ENCODE measurements at regions not wholly inside any gene's neighbourhood (a gene's known extent, or its start where the extent isn't known, plus 50 kb on each side); places are given as distances from the start of the nearest gene placed in this dataset.
"Not testable (repeated sequence)": the region's sequence is repeated elsewhere in the genome, so short reads cannot be mapped to it uniquely, and the experiment has no call there.

DNA sequence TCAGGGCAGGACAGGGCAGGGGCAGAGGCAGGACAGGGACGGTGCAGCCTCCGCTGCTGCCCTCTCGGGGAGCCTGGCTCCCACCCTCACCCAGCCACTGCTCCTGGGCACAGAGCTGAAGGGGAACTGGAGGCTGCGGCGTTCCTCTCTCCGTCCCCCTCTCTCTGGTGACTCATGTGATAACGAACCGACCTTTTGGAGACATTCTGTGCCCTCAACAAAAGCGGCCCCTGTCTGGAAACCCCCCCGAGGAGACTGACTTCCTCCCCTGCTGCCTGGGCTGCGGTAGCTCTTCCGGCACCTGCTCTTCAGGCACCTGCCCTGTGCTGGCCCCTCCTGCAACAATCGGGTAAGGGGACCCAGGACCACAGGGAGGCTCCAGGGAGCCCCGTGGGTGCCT lies 5419.6 kb upstream of the TPTE start:
- H3K4me3 Mint-ChIP-seq, result peak overlapping the region; percentile 46
- H3K36me3 Mint-ChIP-seq (ENCODE audit: low read depth); H3K4me1 Mint-ChIP-seq (ENCODE audit: low read depth); H3K9me3 Mint-ChIP-seq; H3K27me3 Mint-ChIP-seq (ENCODE audit: low read depth); intact Hi-C loops (cut with micrococcal nuclease); CTCF ChIA-PET: not testable (repeated sequence)
- H3K27ac Mint-ChIP-seq, result peak overlapping the region; percentile 72
- peak; percentile 90 for DNase-seq

DNA sequence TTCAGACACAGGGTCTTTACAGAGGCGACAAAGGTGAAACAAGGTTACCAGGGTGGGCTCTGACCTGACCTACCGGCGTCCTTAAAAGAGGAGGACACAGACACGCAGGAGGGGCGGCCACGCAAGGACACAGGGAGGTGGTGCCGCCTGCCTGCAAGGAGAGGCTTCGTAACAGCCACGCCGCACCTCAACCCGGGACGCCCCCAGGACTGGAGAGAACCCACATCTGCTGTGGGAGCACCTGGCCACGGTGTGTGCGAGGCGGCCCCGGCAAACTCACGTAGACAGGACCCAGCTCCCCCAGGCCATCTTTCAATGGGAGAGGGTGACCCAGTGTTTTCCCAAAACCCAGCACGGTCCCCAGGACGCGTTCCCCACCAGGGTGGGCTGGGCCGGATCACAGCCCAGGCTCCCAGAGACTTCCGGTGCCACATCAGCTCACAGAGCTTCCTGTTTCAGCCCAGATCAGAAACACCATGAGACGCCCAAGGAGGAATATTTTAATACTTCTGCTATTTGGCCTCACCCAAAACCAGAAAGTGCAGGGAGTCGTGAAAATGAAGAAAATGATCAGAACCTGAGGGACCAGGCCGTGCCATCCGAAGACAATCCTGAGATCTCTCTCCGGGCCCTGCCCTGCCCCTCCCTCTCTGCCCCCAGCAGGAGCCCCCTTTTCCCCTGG lies 5417.4 kb upstream of the TPTE start:
- peak overlapping the region; percentile 80 for H3K4me3 Mint-ChIP-seq
- CTCF ChIA-PET; H3K4me1 Mint-ChIP-seq (ENCODE audit: low read depth); intact Hi-C loops (cut with micrococcal nuclease); H3K9me3 Mint-ChIP-seq; H3K27me3 Mint-ChIP-seq (ENCODE audit: low read depth); H3K36me3 Mint-ChIP-seq (ENCODE audit: low read depth): not testable (repeated sequence)
- peak overlapping the region; percentile 97 for H3K27ac Mint-ChIP-seq
- peak; percentile 62 for DNase-seq

DNA sequence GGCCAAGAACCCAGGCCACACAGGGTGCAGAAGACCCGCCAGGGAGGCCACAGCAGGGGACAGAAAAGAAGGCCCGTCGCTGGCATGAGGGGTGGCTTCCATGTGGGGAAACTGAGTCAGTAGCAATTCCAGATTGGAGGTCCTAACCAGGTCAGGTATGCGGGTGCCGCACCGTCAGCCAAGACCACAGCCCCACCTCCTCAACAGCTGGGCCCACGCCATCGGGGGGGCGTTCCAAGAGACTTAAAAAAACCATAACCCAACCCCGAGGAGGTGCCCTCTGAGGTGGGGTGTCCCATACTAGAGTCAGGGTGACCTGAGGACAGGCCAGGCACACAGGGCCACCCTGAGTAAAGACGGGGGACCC lies 5416.8 kb upstream of the TPTE start:
- H3K36me3 Mint-ChIP-seq (ENCODE audit: low read depth); intact Hi-C loops (cut with micrococcal nuclease); H3K9me3 Mint-ChIP-seq; DNase-seq; H3K27me3 Mint-ChIP-seq (ENCODE audit: low read depth); H3K4me3 Mint-ChIP-seq; H3K4me1 Mint-ChIP-seq (ENCODE audit: low read depth); CTCF ChIA-PET: not testable (repeated sequence)
- peak overlapping the region; percentile 50 for H3K27ac Mint-ChIP-seq

DNA sequence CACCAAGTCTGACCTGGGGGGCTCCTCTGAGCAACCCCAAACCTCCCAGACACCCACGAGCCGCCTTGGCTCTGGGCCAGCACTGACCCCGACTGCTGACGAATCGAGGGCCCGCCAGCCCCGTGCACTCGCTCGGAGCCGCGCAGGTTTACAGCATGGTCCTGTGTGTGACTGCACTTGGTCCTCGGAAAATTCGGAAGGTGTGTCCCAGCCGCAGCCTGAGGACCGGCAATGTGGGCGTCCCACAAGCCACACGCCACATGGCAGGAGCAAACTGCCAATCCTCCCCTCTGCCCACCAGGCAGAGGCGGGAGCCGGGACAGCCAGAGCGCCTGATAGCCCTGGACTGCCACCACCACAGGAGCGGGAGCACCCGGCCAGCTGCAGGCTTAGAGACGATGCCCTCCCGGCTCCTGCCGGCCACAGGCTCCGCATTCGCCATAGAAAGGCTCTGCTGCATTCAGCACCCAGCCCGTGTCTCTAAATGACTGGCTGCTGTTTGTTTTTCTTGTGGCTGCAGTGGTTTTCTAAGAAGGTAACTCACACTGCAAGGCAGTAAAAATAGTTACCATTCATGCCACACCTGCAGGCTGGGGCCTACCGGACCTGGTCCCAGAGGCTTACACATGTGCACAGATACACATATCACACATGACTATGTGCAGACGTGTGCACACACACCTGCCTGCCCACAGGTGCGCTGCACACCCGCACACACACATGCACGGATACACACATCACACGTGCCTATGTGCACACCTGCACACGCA lies 5415.3 kb upstream of the TPTE start:
- H3K9me3 Mint-ChIP-seq; H3K27me3 Mint-ChIP-seq (ENCODE audit: low read depth); intact Hi-C loops (cut with micrococcal nuclease); H3K4me1 Mint-ChIP-seq (ENCODE audit: low read depth); CTCF ChIA-PET; H3K36me3 Mint-ChIP-seq (ENCODE audit: low read depth); H3K27ac Mint-ChIP-seq; H3K4me3 Mint-ChIP-seq: not testable (repeated sequence)
- peak; percentile 17 for DNase-seq

DNA sequence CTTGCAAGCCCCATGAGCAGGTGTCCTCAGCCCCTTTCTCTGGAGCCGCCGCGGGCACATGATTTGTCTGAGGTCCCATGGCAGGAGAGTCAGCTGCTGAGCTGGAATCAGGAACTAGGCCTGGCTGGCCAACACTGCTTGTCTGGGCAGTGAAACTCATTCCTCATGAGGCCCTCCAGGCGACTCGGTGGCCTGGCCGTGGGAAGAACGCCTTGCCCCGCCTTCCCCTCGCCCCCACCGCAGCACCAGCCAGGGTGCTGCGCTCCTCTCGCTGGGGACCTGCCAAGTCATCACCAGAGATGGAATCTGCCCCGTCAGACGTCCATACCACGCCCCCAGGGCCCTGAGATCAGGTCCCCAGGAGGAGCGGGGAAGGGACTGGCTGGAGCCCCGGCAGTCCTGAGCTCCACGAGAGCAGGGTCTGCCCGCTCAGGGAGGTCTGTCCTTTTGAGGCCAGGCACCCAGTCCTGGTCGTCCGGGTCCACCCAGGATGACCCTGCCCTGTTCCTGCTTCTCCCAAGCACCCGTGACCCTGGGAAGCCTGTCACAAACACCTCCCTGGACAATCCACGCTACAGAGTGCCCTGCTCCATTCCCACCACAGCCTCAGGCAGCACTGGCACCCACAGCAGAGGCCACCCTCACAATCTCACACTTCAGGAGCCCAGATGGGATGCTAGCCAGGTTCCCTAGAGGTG lies 5414.5 kb upstream of the TPTE start:
- H3K4me1 Mint-ChIP-seq (ENCODE audit: low read depth); DNase-seq; H3K27me3 Mint-ChIP-seq (ENCODE audit: low read depth); intact Hi-C loops (cut with micrococcal nuclease); H3K4me3 Mint-ChIP-seq; CTCF ChIA-PET; H3K9me3 Mint-ChIP-seq; H3K36me3 Mint-ChIP-seq (ENCODE audit: low read depth): not testable (repeated sequence)
- H3K27ac Mint-ChIP-seq, result peak overlapping the region; percentile 87

DNA sequence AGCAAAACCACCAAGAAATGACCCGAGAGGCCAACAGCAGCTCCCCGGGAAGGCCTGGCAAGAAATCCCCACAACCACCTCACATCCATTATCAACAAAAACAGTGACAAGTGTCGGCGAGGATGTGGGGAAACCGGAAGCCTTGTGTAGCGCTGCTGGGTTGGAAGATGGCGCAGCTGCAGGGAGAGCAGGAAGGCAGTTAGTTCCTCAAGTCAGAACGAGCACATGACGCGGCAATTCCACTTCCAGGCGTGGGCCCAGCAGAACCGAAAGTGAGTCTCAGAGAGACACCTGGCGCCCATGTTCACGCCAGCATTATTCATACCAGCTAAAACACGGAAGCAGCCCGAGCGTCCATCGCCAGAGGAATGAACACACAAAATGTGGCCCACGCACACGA lies 5413.7 kb upstream of the TPTE start:
- DNase-seq; H3K27me3 Mint-ChIP-seq (ENCODE audit: low read depth); intact Hi-C loops (cut with micrococcal nuclease); H3K4me3 Mint-ChIP-seq; H3K9me3 Mint-ChIP-seq; H3K27ac Mint-ChIP-seq; H3K4me1 Mint-ChIP-seq (ENCODE audit: low read depth); CTCF ChIA-PET; H3K36me3 Mint-ChIP-seq (ENCODE audit: low read depth): not testable (repeated sequence)

DNA sequence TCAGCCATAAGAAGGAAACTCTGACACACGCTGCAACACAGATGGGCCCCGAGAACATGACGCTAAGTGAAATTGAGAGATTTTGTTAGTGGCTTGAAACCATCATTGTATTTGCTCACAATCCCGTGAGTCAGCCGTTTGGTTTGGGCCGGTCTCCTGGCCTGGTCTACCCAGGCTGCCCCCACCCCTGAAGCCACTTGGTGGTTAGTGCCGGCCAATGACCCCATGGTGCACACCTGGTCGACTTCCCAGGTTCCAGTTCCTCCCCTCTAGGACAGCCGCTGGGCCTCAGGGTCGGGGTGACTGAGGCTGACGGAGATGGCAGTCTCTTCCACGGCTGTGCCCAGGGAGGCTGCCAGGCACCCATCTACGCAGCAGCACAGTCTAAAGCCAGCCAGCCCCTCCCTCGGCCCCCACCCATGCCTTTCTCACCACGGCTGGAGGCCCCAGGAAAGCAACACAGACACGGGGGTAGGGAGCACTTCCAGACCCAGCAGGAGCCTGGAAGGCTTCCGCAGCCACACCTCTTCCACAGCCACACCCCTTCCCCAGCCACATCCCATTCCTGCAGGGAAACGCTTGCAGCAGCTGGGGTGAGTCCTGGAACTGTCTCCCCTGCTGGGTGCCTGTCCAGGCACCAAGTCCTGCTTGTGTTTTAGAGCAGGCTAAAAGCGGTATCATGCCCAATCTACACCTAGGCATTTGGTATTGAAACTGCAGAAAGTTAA lies 5413.2 kb upstream of the TPTE start:
- DNase-seq; H3K4me3 Mint-ChIP-seq; H3K27ac Mint-ChIP-seq; CTCF ChIA-PET; H3K36me3 Mint-ChIP-seq (ENCODE audit: low read depth); H3K27me3 Mint-ChIP-seq (ENCODE audit: low read depth); intact Hi-C loops (cut with micrococcal nuclease); H3K4me1 Mint-ChIP-seq (ENCODE audit: low read depth); H3K9me3 Mint-ChIP-seq: not testable (repeated sequence)

DNA sequence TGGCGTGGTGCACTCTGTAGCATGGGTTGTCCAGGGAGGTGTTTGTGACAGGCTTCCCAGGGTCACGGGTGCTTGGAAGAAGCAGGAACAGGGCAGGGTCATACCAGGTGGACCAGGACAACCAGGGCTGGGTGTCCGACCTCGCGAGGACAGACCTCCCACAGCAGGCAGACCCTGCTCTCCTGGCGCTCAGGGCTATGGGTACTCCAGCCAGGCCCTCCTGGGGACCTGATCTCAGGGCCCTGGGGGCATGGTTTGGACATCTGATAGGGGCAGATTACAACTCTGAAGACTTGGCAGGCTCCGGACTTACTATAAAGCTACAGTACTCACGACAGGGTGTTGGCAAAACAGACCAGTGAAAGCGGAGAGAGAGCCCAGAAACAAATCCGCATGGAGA lies 5410.2 kb upstream of the TPTE start:
- H3K4me3 Mint-ChIP-seq; DNase-seq; H3K36me3 Mint-ChIP-seq (ENCODE audit: low read depth); H3K27me3 Mint-ChIP-seq (ENCODE audit: low read depth); H3K4me1 Mint-ChIP-seq (ENCODE audit: low read depth); intact Hi-C loops (cut with micrococcal nuclease); H3K27ac Mint-ChIP-seq; CTCF ChIA-PET; H3K9me3 Mint-ChIP-seq: not testable (repeated sequence)

DNA sequence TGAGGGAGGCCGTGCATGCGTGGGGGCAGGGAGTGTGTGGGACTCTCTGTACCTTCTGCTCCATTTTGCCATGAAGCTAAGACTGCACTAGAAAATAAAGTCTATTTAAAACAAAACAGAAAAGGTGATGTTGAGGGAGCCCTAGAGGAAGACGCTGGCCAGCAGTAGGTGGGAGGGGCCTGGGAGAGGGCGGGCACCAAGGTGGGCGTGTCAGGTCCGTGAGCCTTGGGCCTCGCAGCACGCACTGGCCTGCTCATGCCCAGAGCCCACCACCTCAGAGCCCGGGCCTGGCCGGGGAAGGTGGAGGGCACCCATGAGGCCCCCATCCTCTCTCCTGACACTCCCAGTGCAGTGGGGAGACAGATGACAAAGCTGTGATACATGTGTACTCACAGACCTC lies 5408.3 kb upstream of the TPTE start:
- H3K4me3 Mint-ChIP-seq; H3K27me3 Mint-ChIP-seq (ENCODE audit: low read depth); H3K27ac Mint-ChIP-seq; H3K9me3 Mint-ChIP-seq; CTCF ChIA-PET; H3K36me3 Mint-ChIP-seq (ENCODE audit: low read depth); H3K4me1 Mint-ChIP-seq (ENCODE audit: low read depth); DNase-seq; intact Hi-C loops (cut with micrococcal nuclease): not testable (repeated sequence)

DNA sequence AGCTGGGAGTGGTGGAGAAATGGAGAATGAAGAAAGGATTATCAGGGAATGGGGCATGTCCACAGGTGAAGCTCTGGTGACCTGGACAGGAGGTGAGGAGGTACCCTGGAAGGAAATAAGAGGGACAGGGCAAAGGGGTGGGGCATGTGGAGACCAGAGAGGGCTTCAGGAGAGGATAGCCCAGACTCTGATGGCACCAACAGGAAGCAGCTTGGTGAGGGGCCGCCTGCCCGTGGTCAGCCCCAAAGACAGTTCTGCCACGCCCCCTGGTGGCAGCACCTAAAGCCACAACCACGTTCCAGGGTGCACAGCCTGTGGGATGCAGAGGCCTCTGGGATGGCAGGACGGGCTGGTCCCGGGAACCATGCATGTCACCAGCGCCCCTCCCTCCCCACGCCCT lies 5406.9 kb upstream of the TPTE start:
- DNase-seq; H3K27me3 Mint-ChIP-seq (ENCODE audit: low read depth); CTCF ChIA-PET; H3K9me3 Mint-ChIP-seq; H3K4me3 Mint-ChIP-seq; intact Hi-C loops (cut with micrococcal nuclease); H3K27ac Mint-ChIP-seq; H3K36me3 Mint-ChIP-seq (ENCODE audit: low read depth); H3K4me1 Mint-ChIP-seq (ENCODE audit: low read depth): not testable (repeated sequence)

DNA sequence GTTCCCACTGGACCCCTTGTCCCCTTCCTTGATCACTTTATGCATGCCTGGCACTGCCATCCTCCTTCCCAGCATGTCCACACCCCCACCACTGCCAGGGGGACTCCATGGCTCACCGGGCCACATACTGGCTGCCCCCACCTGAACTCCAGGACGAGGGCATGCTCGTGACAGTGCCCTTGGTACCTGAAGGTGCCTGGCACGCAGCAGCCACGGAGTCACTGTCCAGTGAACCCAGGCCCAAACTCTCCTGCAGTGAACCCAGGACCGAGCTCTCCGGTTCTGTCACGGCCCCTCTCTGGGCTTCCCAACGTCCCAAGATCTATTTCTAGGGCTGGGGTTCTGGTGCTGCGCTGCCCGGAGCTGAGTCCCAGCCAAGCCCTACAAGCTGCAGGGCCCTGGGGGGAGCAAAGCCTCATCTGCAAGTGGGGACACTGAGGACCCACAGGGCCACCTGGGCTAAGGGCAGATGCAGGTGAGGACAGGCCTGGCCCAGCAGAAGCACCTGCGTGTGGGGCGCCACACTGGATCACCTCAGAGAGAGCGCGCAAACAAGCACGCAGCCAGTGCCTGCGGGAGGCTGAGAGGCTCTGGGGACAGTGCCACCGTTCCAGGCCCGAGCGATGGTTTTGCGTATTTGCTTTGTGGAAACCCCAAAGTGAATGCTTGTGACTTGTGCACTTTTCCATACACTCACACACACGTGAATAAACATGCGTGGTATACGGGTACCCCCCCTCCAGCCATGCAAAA lies 5406.3 kb upstream of the TPTE start:
- H3K4me3 Mint-ChIP-seq; H3K9me3 Mint-ChIP-seq; DNase-seq; H3K27ac Mint-ChIP-seq; H3K4me1 Mint-ChIP-seq (ENCODE audit: low read depth); H3K27me3 Mint-ChIP-seq (ENCODE audit: low read depth); intact Hi-C loops (cut with micrococcal nuclease); CTCF ChIA-PET; H3K36me3 Mint-ChIP-seq (ENCODE audit: low read depth): not testable (repeated sequence)

DNA sequence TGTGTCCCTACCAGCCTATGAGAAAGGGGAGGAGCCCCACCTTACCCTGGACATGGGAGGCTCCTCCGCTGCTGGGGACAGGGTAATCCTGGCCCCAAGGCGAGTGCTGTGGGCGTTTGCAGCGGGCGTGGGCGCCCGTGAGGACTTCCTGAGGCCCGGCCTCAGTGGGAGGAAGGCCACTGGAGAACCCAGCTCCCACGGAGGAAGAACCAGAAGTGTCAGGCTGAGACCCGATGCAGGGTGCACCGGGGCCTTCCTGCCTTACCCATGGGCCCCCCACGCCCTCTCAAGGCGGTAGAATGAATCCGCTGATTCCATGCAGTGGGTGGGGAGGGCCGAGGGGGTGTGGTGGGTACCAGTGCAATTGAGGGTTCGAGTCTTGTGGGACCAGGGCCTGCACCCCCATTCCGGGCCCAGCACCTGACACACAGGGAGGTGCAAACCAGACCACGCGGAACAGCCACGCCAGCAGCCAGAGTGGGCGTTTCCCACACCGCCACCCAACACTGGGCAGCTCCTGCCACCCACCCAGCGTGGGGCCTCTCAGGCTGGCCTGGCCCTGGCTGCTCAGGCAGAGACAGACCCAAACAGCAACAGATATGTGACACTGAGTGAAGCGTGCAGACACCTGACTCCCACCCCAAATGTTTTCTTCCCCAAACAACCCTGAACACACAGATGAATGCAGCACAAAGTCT lies 5405.6 kb upstream of the TPTE start:
- H3K4me1 Mint-ChIP-seq (ENCODE audit: low read depth); H3K27me3 Mint-ChIP-seq (ENCODE audit: low read depth); H3K27ac Mint-ChIP-seq; DNase-seq; H3K9me3 Mint-ChIP-seq; intact Hi-C loops (cut with micrococcal nuclease); CTCF ChIA-PET; H3K4me3 Mint-ChIP-seq; H3K36me3 Mint-ChIP-seq (ENCODE audit: low read depth): not testable (repeated sequence)

Measured in activated naive CD4-positive, alpha-beta T cell treated with anti-CD3 and anti-CD28 coated beads for 36 hours (primary cell).